Activated CD8-positive, alpha-beta T cell treated with anti-CD3 and anti-CD28 coated beads for 36 hours (primary cell): ENCODE measurements at regions not wholly inside any gene's neighbourhood (a gene's known extent, or its start where the extent isn't known, plus 50 kb on each side); places are given as distances from the start of the nearest gene placed in this dataset.

Source experiments
- ATAC-seq: fragments of 200-7000 bp; cut with Tn5 transposase; one replicate; pipeline ENCODE4 v1.10.0; 2021; ENCODE audit warnings: mild to moderate bottlenecking, moderate library complexity
- CTCF ChIA-PET: fragments of 350-600 bp; sonication (Branson Sonifier 250); formaldehyde crosslinking; loops from one replicate; lab custom pipeline; 2021; ENCODE audit warnings: antibody characterized with exemption; lab: Charles Lee
- POLR2A ChIA-PET: fragments of 350-600 bp; sonication (Branson Sonifier 250); formaldehyde crosslinking; loops from one replicate; lab custom pipeline; 2021; ENCODE audit warnings: antibody characterized with exemption; lab: Charles Lee
- DNase-seq: peaks from one replicate; pipeline ENCODE4 v3.0.0-alpha.2; 2020
- H3K27ac Mint-ChIP-seq: one replicate; pipeline ENCODE4 v1.8.0; 2021; ENCODE audit warnings: mild to moderate bottlenecking, mixed read lengths
- H3K27me3 Mint-ChIP-seq: one replicate; pipeline ENCODE4 v1.8.0; 2021; ENCODE audit warnings: mixed read lengths
- H3K36me3 Mint-ChIP-seq: one replicate; pipeline ENCODE4 v1.8.0; 2021; ENCODE audit warnings: low read depth, mixed read lengths
- H3K4me1 Mint-ChIP-seq: one replicate; pipeline ENCODE4 v1.8.0; 2021; ENCODE audit warnings: low read depth, mixed read lengths
- H3K4me3 Mint-ChIP-seq: one replicate; pipeline ENCODE4 v1.8.0; 2021; ENCODE audit warnings: mild to moderate bottlenecking, moderate library complexity, mixed read lengths
- H3K9me3 Mint-ChIP-seq: one replicate; pipeline ENCODE4 v1.8.0; 2021; ENCODE audit warnings: mixed read lengths
- intact Hi-C: fragments of 100-400 bp; cut with micrococcal nuclease; formaldehyde crosslinking; loops from one replicate; pipeline ENCODE4 v1.10.0; 2022
- TF ChIP-seq, protein P1 (sequence below): fragments of 200-600 bp; IDR thresholded peaks from one replicate; pipeline ENCODE4 v1.8.0; 2022; ENCODE audit warnings: antibody characterized with exemption, mild to moderate bottlenecking

DNA sequence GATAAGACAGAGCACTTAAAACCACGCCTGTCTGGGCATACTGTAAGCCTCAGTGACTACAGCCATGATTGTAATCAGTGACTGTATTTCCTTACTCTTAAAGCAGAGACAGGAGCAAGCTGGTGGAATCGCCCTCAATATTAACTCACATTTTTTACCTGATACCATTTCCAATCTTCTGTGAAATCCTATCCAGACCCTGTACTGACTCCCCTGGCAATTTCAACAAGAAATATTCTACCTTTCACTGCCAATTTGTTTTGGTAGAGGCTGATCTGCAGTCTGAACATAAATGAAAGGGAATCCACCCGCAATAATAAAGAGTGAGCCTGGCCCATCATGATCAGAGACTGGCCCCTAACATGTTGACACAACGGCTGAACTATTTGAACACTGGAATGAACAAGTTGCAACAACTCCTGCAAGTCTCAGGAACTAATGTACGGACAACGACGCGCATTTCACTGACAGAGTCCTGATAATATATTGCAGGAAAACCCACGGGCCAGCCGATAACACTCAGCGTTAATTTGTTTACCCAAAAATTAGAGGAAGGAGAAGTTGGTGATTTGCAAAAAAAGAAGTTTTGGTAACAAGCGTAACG is 195.5 kb upstream of the BTG1 start:
- intact Hi-C loops, result no loop called here
- H3K4me1 Mint-ChIP-seq, result peaks cover 11% of the 10 kb centered on the region
- ATAC-seq (peak; percentile 42), DNase-seq (no peak)
- ChIA-PET POLR2A (interaction anchor here (1.1 kb wide), 1 partner anchor 195 kb away, joined by 4 read pairs; no protein-coding TSS in a partner anchor), CTCF (no interaction called here)
- peaks cover 8% of the 10 kb centered on the region for H3K9me3 Mint-ChIP-seq
- no peak overlapping the region for H3K27ac Mint-ChIP-seq
- H3K27me3 Mint-ChIP-seq, result no peaks in the 10 kb centered on the region
- no peak overlapping the region for H3K4me3 Mint-ChIP-seq
- TF ChIP-seq, protein P1, sequence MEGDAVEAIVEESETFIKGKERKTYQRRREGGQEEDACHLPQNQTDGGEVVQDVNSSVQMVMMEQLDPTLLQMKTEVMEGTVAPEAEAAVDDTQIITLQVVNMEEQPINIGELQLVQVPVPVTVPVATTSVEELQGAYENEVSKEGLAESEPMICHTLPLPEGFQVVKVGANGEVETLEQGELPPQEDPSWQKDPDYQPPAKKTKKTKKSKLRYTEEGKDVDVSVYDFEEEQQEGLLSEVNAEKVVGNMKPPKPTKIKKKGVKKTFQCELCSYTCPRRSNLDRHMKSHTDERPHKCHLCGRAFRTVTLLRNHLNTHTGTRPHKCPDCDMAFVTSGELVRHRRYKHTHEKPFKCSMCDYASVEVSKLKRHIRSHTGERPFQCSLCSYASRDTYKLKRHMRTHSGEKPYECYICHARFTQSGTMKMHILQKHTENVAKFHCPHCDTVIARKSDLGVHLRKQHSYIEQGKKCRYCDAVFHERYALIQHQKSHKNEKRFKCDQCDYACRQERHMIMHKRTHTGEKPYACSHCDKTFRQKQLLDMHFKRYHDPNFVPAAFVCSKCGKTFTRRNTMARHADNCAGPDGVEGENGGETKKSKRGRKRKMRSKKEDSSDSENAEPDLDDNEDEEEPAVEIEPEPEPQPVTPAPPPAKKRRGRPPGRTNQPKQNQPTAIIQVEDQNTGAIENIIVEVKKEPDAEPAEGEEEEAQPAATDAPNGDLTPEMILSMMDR, result no peak
- H3K36me3 Mint-ChIP-seq, result no peaks in the 10 kb centered on the region

DNA sequence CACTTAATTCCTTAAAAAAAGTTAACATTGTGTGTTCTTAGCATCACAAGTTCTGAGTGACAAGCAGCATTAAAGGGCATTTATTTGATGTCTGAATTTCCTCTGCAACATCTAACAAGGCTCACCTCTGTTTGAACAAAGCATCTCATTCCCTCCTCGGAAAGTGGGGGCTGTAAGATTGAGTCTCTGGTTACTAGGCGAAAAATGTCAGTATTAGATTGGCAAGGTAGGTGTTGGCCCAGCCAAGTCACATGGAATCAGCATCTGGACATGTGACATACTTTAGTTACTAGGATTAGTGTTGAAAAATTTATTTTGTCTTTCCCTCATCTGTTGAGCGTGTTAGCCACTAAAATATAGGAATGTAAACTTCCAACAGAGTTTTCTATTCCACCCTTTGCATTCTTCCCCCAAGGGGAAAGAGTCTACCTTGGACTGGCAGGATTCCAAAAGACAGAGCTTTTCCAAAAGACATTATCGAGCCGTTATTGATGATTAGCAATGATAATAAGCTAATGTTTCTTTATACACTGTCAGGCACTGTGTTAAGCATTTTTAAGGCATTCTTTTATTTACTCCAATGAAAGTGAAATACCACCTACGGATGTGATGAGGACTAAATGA is 194.9 kb upstream of the BTG1 start:
- no peak overlapping the region for H3K4me3 Mint-ChIP-seq
- no peak for ATAC-seq
- ChIA-PET POLR2A (no interaction called here), CTCF (no interaction called here)
- no peak overlapping the region for H3K27ac Mint-ChIP-seq
- H3K36me3 Mint-ChIP-seq, result no peaks in the 10 kb centered on the region
- intact Hi-C loops, result no loop called here
- no peak for DNase-seq
- H3K9me3 Mint-ChIP-seq, result peaks cover 6% of the 10 kb centered on the region
- TF ChIP-seq, protein P1, result no peak
- H3K4me1 Mint-ChIP-seq, result peaks cover 11% of the 10 kb centered on the region
- H3K27me3 Mint-ChIP-seq, result no peaks in the 10 kb centered on the region

GRCh38 chr12:92340003-92340402 is 194.4 kb upstream of the BTG1 start:
- Mint-ChIP-seq H3K9me3 (peaks cover 6% of the 10 kb centered on the region), H3K4me1 (peaks cover 11% of the 10 kb centered on the region), H3K4me3 (no peak overlapping the region), H3K27me3 (no peaks in the 10 kb centered on the region), H3K36me3 (no peaks in the 10 kb centered on the region), H3K27ac (no peak overlapping the region)
- CTCF ChIA-PET, result no interaction called here
- intact Hi-C loops, result no loop called here
- TF ChIP-seq, protein P1, result no peak
- ATAC-seq, result no peak
- DNase-seq, result no peak
- POLR2A ChIA-PET, result no interaction called here

GRCh38 chr12:92339198-92339821 is 193.7 kb upstream of the BTG1 start:
- Mint-ChIP-seq H3K27ac (no peak overlapping the region), H3K36me3 (no peaks in the 10 kb centered on the region), H3K27me3 (no peaks in the 10 kb centered on the region), H3K4me3 (no peak overlapping the region), H3K4me1 (peaks cover 14% of the 10 kb centered on the region), H3K9me3 (peaks cover 6% of the 10 kb centered on the region)
- ATAC-seq (no peak), DNase-seq (no peak)
- TF ChIP-seq, protein P1, result no peak
- ChIA-PET POLR2A (no interaction called here), CTCF (interaction anchor here (0.5 kb wide), 1 partner anchor 131 kb away, joined by 3 read pairs; no protein-coding TSS in a partner anchor)
- intact Hi-C loops, result no loop called here

DNA sequence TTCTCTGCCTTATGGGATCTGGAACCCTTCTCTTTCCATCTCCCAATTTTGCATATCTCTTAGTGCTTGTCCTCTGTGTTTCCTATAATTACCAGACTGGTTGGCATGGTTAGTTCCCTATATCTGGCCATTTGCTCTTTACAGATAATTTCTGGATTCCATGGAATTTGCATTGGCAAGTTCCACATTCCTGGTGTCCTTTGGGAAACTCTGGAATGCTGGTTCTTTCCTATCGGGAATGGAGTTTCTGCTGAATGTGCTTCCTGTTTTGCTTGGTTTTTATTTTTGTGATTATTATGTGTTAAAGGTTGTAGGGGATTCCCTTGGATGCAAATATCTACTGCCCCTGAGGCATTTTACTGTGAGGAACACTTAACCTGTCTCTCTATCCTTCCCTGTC is 193.0 kb upstream of the BTG1 start:
- POLR2A ChIA-PET, result no interaction called here
- Mint-ChIP-seq H3K27ac (no peak overlapping the region), H3K9me3 (peaks cover 6% of the 10 kb centered on the region), H3K27me3 (no peaks in the 10 kb centered on the region), H3K4me3 (no peak overlapping the region), H3K4me1 (peaks cover 19% of the 10 kb centered on the region), H3K36me3 (no peaks in the 10 kb centered on the region)
- TF ChIP-seq, protein P1, result no peak
- intact Hi-C loops, result no loop called here
- ATAC-seq (no peak), DNase-seq (no peak)
- CTCF ChIA-PET, result interaction anchor here (0.5 to 2.1 kb wide), 2 partner anchors 13 to 130 kb away, joined by 3 to 4 read pairs; no protein-coding TSS in a partner anchor
